GM21515 (cell line): ENCODE measurements at regions not wholly inside any gene's neighbourhood (a gene's known extent, or its start where the extent isn't known, plus 50 kb on each side); places are given as distances from the start of the nearest gene placed in this dataset.

Experiments
- ATAC-seq: cut with Tn5 transposase; IDR thresholded peaks from one replicate; pipeline ENCODE4 v1.9.1; 2021; ENCODE audit not compliant: unreplicated experiment

DNA sequence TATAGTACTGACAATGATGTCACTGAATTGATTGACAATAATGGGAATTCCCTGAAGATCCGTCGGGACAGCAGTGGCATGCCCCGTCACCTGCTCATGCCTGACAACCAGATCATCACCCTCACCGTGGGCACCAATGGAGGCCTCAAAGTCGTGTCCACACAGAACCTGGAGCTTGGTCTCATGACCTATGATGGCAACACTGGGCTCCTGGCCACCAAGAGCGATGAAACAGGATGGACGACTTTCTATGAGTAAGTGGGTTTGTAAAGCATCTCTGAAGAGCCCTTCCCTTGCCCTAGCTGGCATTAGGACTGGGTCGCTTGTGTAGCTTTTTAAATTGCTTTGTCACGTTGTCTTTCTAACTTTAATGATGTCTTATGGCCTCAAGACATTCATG, 72.7 kb upstream of the WWC1 start:
- no peak for ATAC-seq

DNA sequence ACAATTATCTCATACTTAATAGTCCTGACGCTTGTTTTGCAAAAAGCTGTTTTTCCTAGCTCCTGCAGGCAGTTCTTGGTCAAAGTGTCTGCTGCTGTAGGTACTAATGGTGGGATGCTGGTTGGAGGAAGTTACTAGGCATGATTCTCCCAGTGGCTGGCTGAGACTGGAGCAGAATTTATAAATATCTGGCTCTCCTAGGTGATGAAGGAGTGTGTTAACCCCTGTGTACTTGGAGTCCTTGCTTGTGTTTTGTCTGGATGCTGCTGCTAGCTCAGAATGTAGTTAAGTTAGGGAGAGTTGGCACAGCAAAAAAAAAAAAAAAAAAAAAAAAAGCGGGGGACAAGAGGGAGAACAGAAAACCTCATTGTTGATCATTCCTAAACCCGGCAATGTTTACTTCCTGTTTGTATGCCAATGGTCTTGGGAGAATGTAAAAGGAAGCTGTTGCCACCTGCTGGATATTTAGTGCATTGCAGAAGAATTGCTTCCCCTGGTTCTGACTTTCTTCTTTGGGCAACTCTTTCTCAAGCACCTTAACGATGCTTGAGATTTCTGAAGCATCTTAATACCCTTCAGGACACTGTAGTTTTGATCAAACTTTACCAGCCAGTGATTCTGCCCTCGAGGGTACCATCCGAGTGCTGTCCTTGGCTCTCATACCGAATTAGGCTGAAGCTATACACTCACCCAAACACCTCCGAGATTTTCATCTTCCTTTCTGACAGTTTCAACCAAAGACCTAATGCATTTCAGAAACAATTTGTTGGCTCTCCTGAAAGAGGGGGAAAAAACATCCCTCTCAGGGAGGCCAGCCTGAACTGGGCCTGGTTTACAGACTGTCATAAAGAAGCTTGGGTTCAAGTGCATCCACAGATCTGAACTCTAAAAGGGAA, 71.7 kb upstream of the WWC1 start:
- ATAC-seq = peak; percentile 93

DNA sequence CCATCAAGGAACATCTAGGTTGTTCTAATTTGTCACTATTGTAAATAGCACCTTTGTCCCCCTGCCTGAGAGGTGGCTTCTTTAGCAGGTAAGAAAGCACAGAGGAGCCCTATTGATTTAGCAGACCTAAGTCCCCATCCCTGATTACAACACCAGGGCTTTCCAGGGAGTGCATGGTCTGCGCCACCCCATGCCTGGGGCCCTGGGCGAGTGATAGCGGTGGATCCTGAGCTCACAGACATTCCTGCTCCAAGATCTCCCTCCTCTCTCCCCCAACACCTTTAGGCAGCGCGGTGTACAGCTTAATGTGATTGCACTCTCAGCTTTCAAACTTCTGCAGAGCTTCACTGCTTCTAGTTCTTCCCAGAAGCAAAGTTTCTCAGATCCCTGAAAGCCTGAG, 67.4 kb upstream of the WWC1 start:
- no peak for ATAC-seq

GRCh38 chr5:168226012-168226411, 65.4 kb upstream of the WWC1 start:
- no peak for ATAC-seq

GRCh38 chr5:168227001-168227400, 64.4 kb upstream of the WWC1 start:
- ATAC-seq = no peak

- ATAC-seq = peak; percentile 99
Measured at GRCh38 chr5:168227973-168228615, 63.4 kb upstream of the WWC1 start.

GRCh38 chr5:168228668-168229067, 62.8 kb upstream of the WWC1 start:
- no peak for ATAC-seq

DNA sequence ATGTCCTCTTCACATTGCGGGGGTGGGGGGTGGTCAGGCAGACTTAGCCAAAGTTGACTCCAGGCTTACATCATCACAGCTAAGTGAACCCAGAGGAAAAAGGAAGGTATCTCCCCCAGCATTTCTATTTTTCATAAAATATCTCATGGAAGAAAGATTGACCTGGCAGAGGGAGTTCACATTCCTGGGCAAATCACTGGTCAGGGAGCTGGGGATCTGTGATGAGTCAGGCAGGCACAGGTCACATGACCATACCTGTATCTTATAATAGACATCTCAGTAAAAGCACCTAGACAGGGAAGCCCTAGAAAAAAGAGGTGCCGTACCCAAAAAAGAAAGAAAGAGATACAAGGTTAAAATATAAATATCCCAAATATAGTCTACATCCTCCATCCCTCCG, 57.3 kb upstream of the WWC1 start:
- ATAC-seq = no peak

DNA sequence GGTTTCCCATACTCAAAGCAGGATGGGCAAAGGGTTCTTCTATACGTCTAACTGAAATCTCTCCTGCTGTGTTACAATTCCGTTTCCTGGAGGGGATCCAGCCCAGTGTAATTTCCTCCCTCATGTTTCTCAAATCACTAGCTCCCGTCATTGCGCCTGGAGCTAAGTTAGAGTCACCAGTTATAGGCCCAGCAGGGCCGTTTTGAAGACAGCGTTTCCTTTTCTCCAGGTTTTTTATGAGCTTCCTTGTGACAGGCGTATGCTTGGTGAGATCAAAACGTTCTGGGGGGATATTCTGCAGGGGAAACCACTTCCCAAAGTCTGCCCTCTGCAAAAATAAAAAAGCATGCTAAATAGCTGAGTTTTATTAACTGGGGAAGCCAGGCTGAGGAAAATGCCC, 53.0 kb upstream of the WWC1 start:
- no peak for ATAC-seq

DNA sequence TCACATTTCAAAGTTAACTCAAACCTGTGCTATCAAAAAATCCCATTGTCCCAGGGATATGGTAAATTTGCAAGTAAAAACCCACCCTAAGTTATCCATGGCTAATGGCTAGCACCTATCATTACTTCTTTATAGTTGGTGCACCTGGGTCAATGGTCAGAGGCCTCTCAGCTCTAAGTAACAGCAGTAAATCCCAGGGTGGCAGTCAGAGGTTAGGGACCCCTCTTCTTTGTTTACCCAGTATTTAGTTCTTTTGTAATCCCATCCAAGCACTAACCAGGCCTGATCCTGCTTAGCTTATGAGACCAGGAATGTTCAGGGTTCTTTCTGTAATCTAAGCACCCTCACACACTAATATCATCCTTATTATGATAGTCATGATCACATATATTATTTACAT, 52.1 kb upstream of the WWC1 start:
- ATAC-seq = no peak
